ENCODE measurements at regions not wholly inside any gene's neighbourhood (a gene's known extent, or its start where the extent isn't known, plus 50 kb on each side); places are given as distances from the start of the nearest gene placed in this dataset.

GRCh38 chr14:64639340-64639821 is 64.8 kb upstream of the PLEKHG3 start:
- DNase-seq = no peak

- no peak for DNase-seq
Measured at GRCh38 chr14:64640839-64641238, 63.4 kb upstream of the PLEKHG3 start.

DNA sequence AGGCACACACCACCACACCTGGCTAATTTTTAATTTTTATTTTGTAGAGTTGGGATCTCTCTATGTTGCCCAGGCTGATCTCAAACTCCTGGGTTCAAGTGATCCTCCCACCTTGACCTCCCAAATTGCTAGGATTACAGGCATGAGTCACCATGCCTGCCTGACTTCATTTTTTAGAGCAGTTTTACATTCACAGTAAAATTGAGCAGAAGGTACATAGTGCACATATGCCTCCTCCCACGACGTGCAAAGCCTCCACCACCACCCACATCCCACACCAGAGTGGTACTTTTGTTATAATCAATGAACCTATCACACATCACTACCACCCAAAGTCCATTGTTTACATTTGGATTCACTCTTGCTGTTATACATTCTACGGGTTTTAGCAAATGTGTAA is 62.5 kb upstream of the PLEKHG3 start:
- no peak for DNase-seq

- no peak for DNase-seq
Measured at GRCh38 chr14:64643709-64644108, 60.5 kb upstream of the PLEKHG3 start.

DNA sequence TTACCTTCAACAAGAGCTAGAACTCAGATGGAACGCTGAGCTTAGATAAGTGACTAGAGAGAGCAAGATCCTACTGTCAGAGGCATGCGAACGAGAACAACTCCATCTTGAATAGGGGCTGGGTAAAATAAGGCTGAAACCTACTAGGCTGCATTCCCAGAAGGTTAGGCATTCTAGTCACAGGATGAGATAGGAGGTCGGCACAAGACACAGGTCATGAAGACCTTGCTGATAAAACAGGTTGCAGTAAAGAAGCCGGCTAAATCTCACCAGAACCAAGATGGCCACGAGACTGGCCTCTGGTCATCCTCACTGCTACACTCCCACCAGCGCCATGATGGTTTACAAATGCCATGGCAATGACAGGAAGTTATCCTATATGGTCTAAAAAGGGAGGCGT is 59.6 kb upstream of the PLEKHG3 start:
- DNase-seq = no peak

GRCh38 chr14:64645220-64645892 is 58.9 kb upstream of the PLEKHG3 start:
- no peak for DNase-seq

DNA sequence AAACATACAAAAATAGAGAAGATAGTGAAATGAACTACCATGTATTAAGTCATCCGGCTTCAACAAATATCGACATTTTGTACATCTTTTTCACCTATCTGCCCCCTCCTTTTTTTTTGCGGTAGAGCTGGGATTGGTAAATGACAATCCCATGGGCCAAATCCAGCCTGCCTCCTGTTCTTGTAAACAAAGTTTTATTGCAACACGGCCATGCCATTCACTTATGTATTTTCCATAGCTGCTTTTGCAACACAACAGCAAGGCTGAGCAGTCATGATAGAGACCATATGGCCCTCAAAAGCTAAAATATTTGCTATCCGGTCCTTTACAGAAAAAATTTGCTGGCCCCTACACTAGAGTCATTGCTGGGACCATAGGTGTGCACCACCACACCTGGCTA is 58.1 kb upstream of the PLEKHG3 start:
- DNase-seq = no peak

- DNase-seq = no peak
Measured at GRCh38 chr14:64649383-64649998, 54.7 kb upstream of the PLEKHG3 start.

- no peak for DNase-seq
Measured at GRCh38 chr14:64653900-64654245, 50.4 kb upstream of the PLEKHG3 start.

GRCh38 chr14:64654246-64654900 is 49.9 kb upstream of the PLEKHG3 start:
- peak; percentile 40 for DNase-seq
